ENCODE measurements at regions not wholly inside any gene's neighbourhood (a gene's known extent, or its start where the extent isn't known, plus 50 kb on each side); places are given as distances from the start of the nearest gene placed in this dataset.

DNA sequence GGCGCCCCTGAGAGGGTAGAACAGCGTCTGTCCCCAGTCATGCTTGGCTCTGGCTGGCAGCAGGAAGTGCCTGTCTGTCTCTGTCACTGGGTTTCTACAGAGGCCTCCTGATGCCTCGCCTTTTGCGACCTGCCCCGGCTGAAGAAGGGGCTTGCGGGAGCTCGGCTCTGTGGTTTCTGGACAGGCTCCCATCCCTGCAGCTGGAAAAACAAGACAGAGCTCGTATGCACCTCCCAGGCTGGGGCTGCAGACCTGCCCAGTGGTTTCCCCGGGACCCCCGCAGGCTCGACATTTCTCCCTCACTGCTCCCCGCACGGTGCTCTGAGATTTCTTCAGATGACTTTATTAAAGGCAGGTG is 57.0 kb upstream of the SORCS2 start:
- TF ChIP-seq, protein P1, sequence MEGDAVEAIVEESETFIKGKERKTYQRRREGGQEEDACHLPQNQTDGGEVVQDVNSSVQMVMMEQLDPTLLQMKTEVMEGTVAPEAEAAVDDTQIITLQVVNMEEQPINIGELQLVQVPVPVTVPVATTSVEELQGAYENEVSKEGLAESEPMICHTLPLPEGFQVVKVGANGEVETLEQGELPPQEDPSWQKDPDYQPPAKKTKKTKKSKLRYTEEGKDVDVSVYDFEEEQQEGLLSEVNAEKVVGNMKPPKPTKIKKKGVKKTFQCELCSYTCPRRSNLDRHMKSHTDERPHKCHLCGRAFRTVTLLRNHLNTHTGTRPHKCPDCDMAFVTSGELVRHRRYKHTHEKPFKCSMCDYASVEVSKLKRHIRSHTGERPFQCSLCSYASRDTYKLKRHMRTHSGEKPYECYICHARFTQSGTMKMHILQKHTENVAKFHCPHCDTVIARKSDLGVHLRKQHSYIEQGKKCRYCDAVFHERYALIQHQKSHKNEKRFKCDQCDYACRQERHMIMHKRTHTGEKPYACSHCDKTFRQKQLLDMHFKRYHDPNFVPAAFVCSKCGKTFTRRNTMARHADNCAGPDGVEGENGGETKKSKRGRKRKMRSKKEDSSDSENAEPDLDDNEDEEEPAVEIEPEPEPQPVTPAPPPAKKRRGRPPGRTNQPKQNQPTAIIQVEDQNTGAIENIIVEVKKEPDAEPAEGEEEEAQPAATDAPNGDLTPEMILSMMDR (conservative IDR thresholded peaks at IDR 0.05), result no peak
- TF ChIP-seq EZH2 (IDR thresholded peaks at IDR 0.05; ENCODE audit: low read depth), result no peak

All from PC-9 (cell line).